Retinal pigment epithelial cell (primary cell): ENCODE measurements at regions not wholly inside any gene's neighbourhood (a gene's known extent, or its start where the extent isn't known, plus 50 kb on each side); places are given as distances from the start of the nearest gene placed in this dataset.

Source experiments
- DNase-seq: peaks from one replicate; pipeline ENCODE4 v3.0.0-alpha.2; 2010; ENCODE audit warnings: low read depth
- H3K4me3 ChIP-seq: 2 replicates; pipeline ENCODE4 v1.5.1; 2011; ENCODE audit warnings: mild to moderate bottlenecking, low read length, control low read depth, moderate library complexity
- CTCF ChIP-seq: conservative IDR thresholded peaks from 2 replicates; pipeline ENCODE4 v1.5.1; 2011; ENCODE audit warnings: low read depth, low read length, control low read depth, inconsistent platforms

GRCh38 chr6:56693246-56693607 lies 50.5 kb upstream of the DST start:
- no peak for DNase-seq
- no peak for TF ChIP-seq CTCF
- no peak overlapping the region for H3K4me3 ChIP-seq

GRCh38 chr6:56692523-56693245 lies 50.0 kb upstream of the DST start:
- no peak for DNase-seq
- H3K4me3 ChIP-seq, result no peak overlapping the region
- no peak for TF ChIP-seq CTCF
